Mammary epithelial cell (primary cell): ENCODE measurements at regions not wholly inside any gene's neighbourhood (a gene's known extent, or its start where the extent isn't known, plus 50 kb on each side); places are given as distances from the start of the nearest gene placed in this dataset.

Experiments used
- CTCF ChIP-seq, 2 donors: IDR thresholded peaks in 1 of 2; conservative IDR thresholded peaks in 1 of 2; 2 replicates each; pipeline ENCODE4 v1.5.1; 2011 to 2012; ENCODE audit warnings: inconsistent platforms in 2 of 2, low read length in 2 of 2, mild to moderate bottlenecking in 2 of 2, control low read depth in 1 of 2, low read depth in 1 of 2; ENCODE audit not compliant: insufficient read depth in 1 of 2; ENCODE audit errors: extremely low read depth in 1 of 2
- EZH2 ChIP-seq: IDR thresholded peaks from 2 replicates; pipeline ENCODE4 v1.6.1; 2012; ENCODE audit warnings: low read length, inconsistent platforms, borderline replicate concordance

- no peak for TF ChIP-seq CTCF (conservative IDR thresholded peaks at IDR 0.05 in 1 of 2, IDR thresholded peaks at IDR 0.05 in 1 of 2; ENCODE audit: extremely low read depth in 1 of 2, insufficient read depth in 1 of 2, low read depth in 1 of 2, low read length in 2 of 2)
- TF ChIP-seq EZH2 = no peak
Measured at GRCh38 chr9:13779106-13779505, 499.6 kb upstream of the MPDZ start.
